Stomach (tissue), 8 donors: ENCODE measurements at regions not wholly inside any gene's neighbourhood (a gene's known extent, or its start where the extent isn't known, plus 50 kb on each side); places are given as distances from the start of the nearest gene placed in this dataset.

ENCODE experiments used
- DNase-seq, 2 donors: peaks; one replicate each; pipeline versions ENCODE4 v3.0.0 to v3.0.0-alpha.2; 2013 to 2019
- H3K27ac ChIP-seq, 5 donors: fragments of 200-600 bp in 4 of 5; sonication (generic) in 4 of 5; one replicate each; pipeline ENCODE4 v1.5.1; 2013 to 2019; ENCODE audit warnings: mild to moderate bottlenecking in 1 of 5, moderate library complexity in 1 of 5
- H3K27me3 ChIP-seq, 3 donors: fragments of 200-600 bp; sonication (generic); one replicate each; pipeline ENCODE4 v1.5.1; 2017 to 2019; ENCODE audit warnings: mixed run types in 1 of 3
- H3K36me3 ChIP-seq, 4 donors: fragments of 200-600 bp; sonication (generic); 1 replicate in 3 of 4; 2 replicates in 1 of 4; pipeline ENCODE4 v1.5.1; 2016 to 2019
- H3K4me1 ChIP-seq, 4 donors: fragments of 200-600 bp; sonication (generic); one replicate each; pipeline ENCODE4 v1.5.1; 2016 to 2019
- H3K4me3 ChIP-seq, 4 donors: fragments of 200-600 bp; sonication (generic) in 3 of 4; one replicate each; pipeline ENCODE4 v1.5.1; 2016 to 2019; ENCODE audit warnings: mild to moderate bottlenecking in 1 of 4
- H3K9me3 ChIP-seq, 4 donors: fragments of 200-600 bp; sonication (generic); one replicate each; pipeline ENCODE4 v1.5.1; 2016 to 2019
- CTCF ChIP-seq, 7 experiments: fragments of 450-650 bp in 4 of 7; fragments of 200-600 bp in 3 of 7; sonication (generic) in 3 of 7; IDR thresholded peaks; one replicate each; pipeline ENCODE4 v1.5.1; 2016 to 2019; ENCODE audit warnings: antibody characterized with exemption in 7 of 7, control low read depth in 2 of 7, mild to moderate bottlenecking in 1 of 7
- EP300 ChIP-seq: sonication (generic); formaldehyde crosslinking; IDR thresholded peaks from one replicate; pipeline ENCODE4 v1.6.1; 2017; ENCODE audit warnings: antibody characterized with exemption
- POLR2A ChIP-seq, 4 donors: fragments of 450-650 bp; IDR thresholded peaks; one replicate each; pipeline ENCODE4 v1.6.1; 2016; ENCODE audit warnings: antibody characterized with exemption in 4 of 4, control low read depth in 2 of 4, mild to moderate bottlenecking in 1 of 4, moderate library complexity in 1 of 4
- POLR2AphosphoS5 ChIP-seq, 3 donors: sonication (generic); formaldehyde crosslinking; IDR thresholded peaks; one replicate each; pipeline ENCODE4 v1.6.1; 2016; ENCODE audit warnings: antibody characterized with exemption in 3 of 3
- WGBS, 5 donors: extraction: QIAGEN DNeasy Blood & Tissue Kit in 3 of 5; methylation state at CpG; one replicate each; pipeline versions ENCODE4 v1.1.5 to v1.1.7; 2013 to 2018; 5-methylcytosine and 5-hydroxymethylcytosine counted together
- intact Hi-C: fragments of 100-400 bp; cut with DNase I; formaldehyde crosslinking; loops from one replicate; pipeline ENCODE4 v1.15.1; 2023; ENCODE audit warnings: low total_unique reads
- donor health status: healthy with polysubstance abuse.
- donor health status: Bipolar disorder and iron deficiency.
- donor health status: healthy.

- intact Hi-C loops, result no loop called here
- H3K4me1 ChIP-seq, result no peaks in the 10 kb centered on the region
- H3K27me3 ChIP-seq, result peaks cover 0 to 29% (median 0%) of the 10 kb centered on the region in 3 donors
- WGBS, 5 donors, result 19 to 38% (median 31%) methylated on average over 5 of the region's 5 CpGs
- no peaks in the 10 kb centered on the region for H3K9me3 ChIP-seq
- H3K27ac ChIP-seq, result no peak overlapping the region
- DNase-seq, result no peak
- no peak overlapping the region for H3K4me3 ChIP-seq
- TF ChIP-seq CTCF (IDR thresholded peaks at IDR 0.05), result no peak
- TF ChIP-seq EP300, result no peak
- TF ChIP-seq POLR2AphosphoS5 (IDR thresholded peaks at IDR 0.05), result no peak
- no peak for TF ChIP-seq POLR2A (IDR thresholded peaks at IDR 0.05)
- no peaks in the 10 kb centered on the region for H3K36me3 ChIP-seq
Measured at GRCh38 chr16:5482256-5482655, 384.7 kb upstream of the EEF2KMT start.

GRCh38 chr16:5480431-5481195, 383.0 kb upstream of the EEF2KMT start:
- WGBS, 5 donors, result 74 to 89% (median 74%) methylated on average over 7 of the region's 7 CpGs
- H3K4me3 ChIP-seq, result no peak overlapping the region
- TF ChIP-seq POLR2A (IDR thresholded peaks at IDR 0.05), result no peak
- DNase-seq, result no peak
- H3K9me3 ChIP-seq, result no peaks in the 10 kb centered on the region
- intact Hi-C loops, result no loop called here
- H3K36me3 ChIP-seq, result no peaks in the 10 kb centered on the region
- H3K4me1 ChIP-seq, result no peaks in the 10 kb centered on the region
- H3K27ac ChIP-seq, result no peak overlapping the region
- H3K27me3 ChIP-seq, result peaks cover 0 to 29% (median 0%) of the 10 kb centered on the region in 3 donors

GRCh38 chr16:5479926-5480325, 382.3 kb upstream of the EEF2KMT start:
- TF ChIP-seq CTCF (IDR thresholded peaks at IDR 0.05) (no peak), POLR2A (IDR thresholded peaks at IDR 0.05) (no peak), EP300 (no peak), POLR2AphosphoS5 (IDR thresholded peaks at IDR 0.05) (no peak)
- WGBS, 5 donors, result 16 to 30% (median 21%) methylated on average over 3 of the region's 3 CpGs
- H3K4me1 ChIP-seq, result no peaks in the 10 kb centered on the region
- no peak for DNase-seq
- no peaks in the 10 kb centered on the region for H3K36me3 ChIP-seq
- H3K4me3 ChIP-seq, result no peak overlapping the region
- intact Hi-C loops, result no loop called here
- no peak overlapping the region for H3K27ac ChIP-seq
- H3K9me3 ChIP-seq, result no peaks in the 10 kb centered on the region
- H3K27me3 ChIP-seq, result peaks cover 0 to 29% (median 0%) of the 10 kb centered on the region in 3 donors

- intact Hi-C loops, result no loop called here
- no peak for DNase-seq
- Histone ChIP-seq H3K27me3 (peaks cover 0 to 29% (median 0%) of the 10 kb centered on the region in 3 donors), H3K4me1 (no peaks in the 10 kb centered on the region), H3K4me3 (no peak overlapping the region), H3K36me3 (no peaks in the 10 kb centered on the region), H3K27ac (no peak overlapping the region), H3K9me3 (no peaks in the 10 kb centered on the region)
- WGBS, 5 donors, result 64 to 75% (median 71%) methylated on average over 7 of the region's 7 CpGs
- TF ChIP-seq POLR2A (IDR thresholded peaks at IDR 0.05) (no peak), EP300 (no peak), CTCF (IDR thresholded peaks at IDR 0.05) (no peak), POLR2AphosphoS5 (IDR thresholded peaks at IDR 0.05) (no peak)
Measured at GRCh38 chr16:5478036-5478435, 380.4 kb upstream of the EEF2KMT start.

- intact Hi-C loops, result no loop called here
Measured at GRCh38 chr16:5477251-5477650, 379.7 kb upstream of the EEF2KMT start.

More at GRCh38 chr16:5477251-5477650, 379.7 kb upstream of the EEF2KMT start:
- H3K27ac ChIP-seq, result no peak overlapping the region
- DNase-seq, result no peak
- H3K9me3 ChIP-seq, result no peaks in the 10 kb centered on the region
- no peak for TF ChIP-seq POLR2A (IDR thresholded peaks at IDR 0.05)
- no peak for TF ChIP-seq POLR2AphosphoS5 (IDR thresholded peaks at IDR 0.05)
- no peak for TF ChIP-seq CTCF (IDR thresholded peaks at IDR 0.05)
- H3K27me3 ChIP-seq, result peaks cover 0 to 29% (median 3%) of the 10 kb centered on the region in 3 donors
- H3K36me3 ChIP-seq, result no peaks in the 10 kb centered on the region
- no peaks in the 10 kb centered on the region for H3K4me1 ChIP-seq
- no peak overlapping the region for H3K4me3 ChIP-seq
- 67 to 79% (median 76%) methylated on average over 6 of the region's 6 CpGs for WGBS, 5 donors
